ENCODE measurements at regions not wholly inside any gene's neighbourhood (a gene's known extent, or its start where the extent isn't known, plus 50 kb on each side); places are given as distances from the start of the nearest gene placed in this dataset.

DNA sequence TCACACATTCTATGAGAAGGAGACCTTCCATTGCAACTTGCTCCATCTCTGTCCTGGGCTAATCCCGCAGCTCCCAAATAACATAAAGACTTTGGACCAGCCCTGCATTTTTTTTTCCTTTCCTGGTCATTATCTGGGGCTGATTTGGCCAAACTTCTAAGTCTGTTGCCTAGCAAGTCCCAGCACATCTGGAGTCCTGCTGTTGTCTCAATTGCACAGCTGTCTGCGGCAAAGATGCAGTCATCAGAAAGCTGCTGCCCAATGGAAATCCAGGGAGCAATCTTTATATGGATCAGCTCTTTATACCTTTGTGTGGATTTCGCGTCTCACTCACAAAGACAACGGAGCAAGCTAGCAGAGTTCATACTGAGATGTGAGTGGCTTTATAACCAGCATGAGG lies 105.9 kb downstream of the NXPE2 start:
- TF ChIP-seq, protein P1, sequence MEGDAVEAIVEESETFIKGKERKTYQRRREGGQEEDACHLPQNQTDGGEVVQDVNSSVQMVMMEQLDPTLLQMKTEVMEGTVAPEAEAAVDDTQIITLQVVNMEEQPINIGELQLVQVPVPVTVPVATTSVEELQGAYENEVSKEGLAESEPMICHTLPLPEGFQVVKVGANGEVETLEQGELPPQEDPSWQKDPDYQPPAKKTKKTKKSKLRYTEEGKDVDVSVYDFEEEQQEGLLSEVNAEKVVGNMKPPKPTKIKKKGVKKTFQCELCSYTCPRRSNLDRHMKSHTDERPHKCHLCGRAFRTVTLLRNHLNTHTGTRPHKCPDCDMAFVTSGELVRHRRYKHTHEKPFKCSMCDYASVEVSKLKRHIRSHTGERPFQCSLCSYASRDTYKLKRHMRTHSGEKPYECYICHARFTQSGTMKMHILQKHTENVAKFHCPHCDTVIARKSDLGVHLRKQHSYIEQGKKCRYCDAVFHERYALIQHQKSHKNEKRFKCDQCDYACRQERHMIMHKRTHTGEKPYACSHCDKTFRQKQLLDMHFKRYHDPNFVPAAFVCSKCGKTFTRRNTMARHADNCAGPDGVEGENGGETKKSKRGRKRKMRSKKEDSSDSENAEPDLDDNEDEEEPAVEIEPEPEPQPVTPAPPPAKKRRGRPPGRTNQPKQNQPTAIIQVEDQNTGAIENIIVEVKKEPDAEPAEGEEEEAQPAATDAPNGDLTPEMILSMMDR (IDR thresholded peaks at IDR 0.05) = no peak
- TF ChIP-seq POLR2A (IDR thresholded peaks at IDR 0.05) = no peak
- TF ChIP-seq EP300 (IDR thresholded peaks at IDR 0.05) = no peak
- TF ChIP-seq POLR2AphosphoS5 (IDR thresholded peaks at IDR 0.05) = no peak
